ENCODE measurements at regions not wholly inside any gene's neighbourhood (a gene's known extent, or its start where the extent isn't known, plus 50 kb on each side); places are given as distances from the start of the nearest gene placed in this dataset.
"Not testable (repeated sequence)": the region's sequence is repeated elsewhere in the genome, so short reads cannot be mapped to it uniquely, and the experiment has no call there.

DNA sequence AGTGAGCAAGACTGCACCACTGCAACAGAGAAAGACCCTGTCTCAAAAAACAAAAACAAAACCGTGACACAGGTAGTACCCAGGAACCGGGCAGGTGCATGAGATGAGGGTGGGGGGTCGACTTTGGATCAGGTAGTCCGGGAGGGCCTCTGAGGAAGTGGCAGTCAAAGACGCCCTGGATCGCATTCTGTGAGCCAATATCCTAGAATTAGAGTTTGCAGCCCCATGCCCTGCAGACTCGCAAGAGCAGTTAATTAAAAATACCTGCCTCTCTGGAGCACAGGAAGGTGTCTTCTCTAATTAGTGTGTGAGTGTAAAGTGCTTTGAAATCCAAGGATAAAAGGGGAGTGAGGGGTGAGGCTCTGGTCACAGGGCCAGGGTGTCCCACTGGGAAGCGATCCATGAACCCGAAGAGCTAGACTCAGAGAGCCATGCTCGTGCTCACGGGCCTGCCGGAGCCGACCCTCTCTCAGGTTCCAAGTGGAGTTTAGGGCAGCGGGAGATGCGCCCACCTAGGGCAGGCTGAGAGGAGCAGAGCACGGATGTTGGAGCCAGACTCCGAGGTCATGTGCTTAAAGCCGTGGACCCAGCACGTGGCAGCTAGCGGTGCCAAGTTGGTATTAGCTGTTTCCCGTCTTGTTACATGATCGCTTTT is 74.7 kb upstream of the PTPN1 start:
- no peak for DNase-seq

DNA sequence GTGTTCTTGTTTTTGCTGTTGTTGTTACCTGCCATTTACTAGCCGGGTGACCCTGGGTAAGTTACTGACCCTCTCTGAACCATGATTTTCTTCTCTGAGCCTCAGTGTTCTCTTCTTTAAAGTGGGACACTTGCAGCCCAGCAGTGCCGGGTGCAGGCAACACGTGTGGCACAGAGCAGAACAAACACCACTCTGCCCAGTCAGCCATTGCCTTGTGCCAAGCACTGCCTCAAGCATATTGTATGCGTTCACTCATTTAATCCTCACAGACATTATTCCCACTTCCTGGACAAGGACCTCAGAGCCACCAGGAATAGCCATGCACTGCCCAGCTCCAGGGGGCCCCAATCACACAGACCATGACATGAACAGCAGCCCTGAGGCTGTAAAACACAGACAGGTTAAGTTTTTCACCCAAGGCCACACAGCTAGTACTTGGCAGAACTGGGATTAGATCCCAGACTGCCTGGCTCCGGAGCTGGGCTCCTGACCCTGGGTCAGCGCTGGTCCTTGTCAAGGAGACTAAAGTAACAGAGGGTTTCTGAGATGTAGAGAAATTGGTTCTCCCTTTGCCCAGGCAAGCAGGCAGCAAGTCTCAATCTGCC is 74.0 kb upstream of the PTPN1 start:
- DNase-seq = no peak

DNA sequence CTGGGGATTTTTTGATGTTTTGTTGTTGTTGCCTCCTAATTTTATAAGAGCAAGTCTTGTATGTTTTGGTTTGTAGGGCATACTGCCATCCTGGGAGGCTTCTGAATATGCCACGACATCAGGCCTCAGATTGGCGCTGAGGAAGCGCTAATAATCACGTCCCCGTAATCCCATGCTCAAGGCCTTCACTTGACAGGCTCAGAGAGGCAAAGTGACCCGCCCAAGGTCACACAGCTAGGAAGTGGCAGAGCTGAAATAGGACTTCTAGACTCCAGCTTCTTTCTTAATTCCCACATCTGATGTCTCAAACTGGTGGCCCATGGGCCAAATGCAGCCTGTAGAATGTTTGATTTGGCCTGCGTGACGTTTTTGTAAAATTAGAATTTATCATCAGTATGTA is 73.5 kb upstream of the PTPN1 start:
- DNase-seq = no peak

DNA sequence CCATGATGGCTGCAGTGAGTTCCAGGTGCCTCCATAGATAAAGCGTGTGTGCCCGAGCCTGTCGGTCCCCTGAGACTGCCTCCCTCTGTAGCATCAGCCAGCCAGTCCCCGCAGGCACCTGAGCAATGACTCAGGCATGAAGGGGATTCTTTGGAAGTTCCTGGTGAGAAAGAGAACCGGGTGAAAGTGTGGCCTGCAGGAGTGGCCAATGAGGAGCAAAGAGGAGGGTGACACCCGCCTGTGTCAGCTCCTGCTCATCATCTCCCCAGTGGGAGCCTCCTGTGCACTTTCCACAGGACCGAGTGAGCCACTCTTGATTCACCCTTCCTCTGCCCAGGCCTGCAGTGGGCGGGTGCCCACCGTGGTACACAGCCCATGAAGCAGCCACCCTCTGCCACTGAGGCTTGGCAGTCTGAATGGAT is 71.2 kb upstream of the PTPN1 start:
- DNase-seq = peak; percentile 8

DNA sequence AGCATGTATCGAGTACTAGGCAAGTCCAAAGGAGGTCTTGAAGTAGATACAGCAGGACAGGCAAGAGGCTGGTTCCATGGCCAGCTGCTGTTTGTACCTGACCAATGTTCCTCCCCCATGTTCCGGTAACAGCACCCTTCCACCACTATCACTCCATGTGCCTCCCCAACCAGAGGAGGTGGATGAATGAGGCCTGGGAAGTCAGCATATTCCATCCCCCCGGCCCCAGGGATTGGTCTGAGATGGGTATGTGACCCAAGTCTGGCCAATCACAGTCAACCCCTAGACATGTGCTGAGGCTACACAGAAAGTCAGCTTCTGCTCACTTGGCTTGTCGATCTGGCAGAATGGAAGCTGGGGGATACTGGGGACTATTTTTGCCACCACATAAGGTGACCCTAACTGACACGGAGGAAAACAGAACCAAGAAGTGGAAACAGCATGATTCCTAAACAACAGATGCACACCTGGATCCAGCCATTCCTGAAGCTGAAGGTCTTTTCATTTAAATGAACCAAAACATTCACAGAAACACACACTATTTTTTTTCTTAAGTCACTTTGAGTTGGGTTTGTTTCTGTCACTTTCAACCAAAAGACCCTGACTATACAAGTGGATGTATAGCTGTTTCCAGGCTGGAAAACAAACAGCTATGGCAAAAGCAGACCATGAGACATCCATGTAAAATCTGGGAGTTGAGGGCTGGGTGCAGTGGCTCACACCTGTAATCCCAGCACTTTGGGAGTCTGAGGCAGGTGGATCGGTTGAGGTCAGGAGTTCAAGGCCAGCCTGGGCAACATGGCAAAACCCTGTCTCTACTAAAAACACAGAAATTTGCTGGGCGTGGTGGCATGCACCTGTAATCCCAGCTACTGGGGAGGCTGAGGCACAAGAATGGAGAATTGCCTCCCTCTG is 70.4 kb upstream of the PTPN1 start:
- DNase-seq = no peak

DNA sequence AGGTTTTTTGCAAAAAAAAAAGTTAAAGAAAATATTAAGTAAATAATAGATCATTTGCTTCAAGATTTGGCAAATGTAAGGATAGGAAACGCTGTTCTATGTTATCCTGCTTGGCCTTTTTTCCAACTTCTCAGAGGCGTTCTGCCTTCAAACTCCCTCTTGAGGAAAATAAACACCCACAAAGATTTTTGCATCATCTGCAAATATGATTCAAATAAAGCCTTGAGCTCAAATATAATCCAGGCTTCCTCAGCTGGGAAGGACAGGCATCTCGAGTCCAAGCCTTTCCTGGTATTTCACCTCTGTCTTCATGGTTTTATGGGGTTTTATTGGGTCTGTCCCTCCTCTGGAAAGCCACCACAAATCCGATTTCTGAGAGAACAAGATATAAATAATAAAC is 67.7 kb upstream of the PTPN1 start:
- DNase-seq = no peak

DNA sequence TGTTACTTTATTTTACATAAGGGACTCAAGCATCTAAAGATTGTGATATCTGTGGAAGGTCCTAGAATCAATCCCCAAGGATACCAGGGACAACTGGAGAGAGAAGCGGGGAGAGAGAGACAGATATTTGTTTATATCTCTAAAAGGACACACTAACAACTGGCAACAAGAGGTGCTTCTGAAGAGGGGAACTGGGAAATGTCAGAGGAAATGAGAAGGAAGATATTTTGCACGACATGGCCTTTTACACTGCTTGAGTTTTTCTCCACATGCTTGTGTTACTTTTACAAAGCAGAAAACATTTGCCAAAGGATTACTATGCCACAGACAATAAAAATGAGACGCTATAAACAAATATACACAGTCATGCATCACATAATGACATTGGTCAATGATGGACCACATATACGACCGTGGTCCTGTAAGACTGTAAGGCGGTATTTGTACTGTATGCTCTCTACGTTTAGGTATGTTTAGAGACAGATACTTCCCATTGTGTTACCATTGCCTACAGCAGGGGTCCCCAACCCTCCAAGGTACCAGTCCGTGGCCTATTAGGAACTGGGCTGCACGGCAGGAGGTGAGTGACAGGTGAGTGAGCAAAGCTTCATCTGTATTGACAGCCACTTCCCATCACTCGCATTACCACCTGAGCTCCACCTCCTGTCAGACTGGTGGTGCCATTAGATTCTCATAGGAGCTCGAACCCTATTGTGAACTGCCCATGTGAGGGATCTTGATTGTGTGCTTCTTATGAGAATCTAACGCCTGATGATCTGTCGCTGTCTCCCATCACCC is 64.6 kb upstream of the PTPN1 start:
- no peak for DNase-seq

DNA sequence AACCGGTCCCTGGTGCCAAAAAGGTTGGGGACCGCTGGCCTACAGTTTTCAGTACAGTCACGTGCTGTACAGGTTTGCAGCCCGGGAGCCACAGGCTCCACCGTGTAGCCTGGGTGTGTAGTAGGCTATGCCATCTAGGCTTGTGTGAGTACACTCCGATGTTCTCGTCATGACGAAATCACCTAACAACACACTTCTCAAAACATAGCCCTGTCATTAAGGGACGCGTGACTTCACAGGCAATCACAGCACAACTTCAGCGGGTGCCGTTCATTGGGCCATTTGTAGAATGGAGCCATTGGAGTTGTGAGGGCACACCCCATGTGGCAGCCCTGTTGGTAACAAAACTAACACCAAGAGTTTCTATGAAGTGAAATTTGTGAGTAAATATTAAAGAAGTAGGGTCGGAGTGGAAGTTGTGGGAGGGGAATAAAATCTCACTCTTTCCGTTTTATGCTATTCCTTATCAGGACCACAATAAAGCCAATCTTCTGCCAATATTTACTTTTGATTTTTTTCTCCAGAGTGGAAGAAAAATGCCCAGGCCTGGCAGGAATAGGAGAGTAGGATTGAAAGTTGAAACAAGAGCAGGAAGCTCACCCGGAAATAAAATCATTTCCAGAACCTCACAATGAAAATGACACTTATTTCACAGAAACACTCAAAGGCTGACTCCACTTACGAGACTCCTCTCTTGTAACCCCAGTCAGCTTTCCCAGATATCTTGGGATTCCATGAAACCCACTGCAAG is 63.7 kb upstream of the PTPN1 start:
- no peak for DNase-seq

DNA sequence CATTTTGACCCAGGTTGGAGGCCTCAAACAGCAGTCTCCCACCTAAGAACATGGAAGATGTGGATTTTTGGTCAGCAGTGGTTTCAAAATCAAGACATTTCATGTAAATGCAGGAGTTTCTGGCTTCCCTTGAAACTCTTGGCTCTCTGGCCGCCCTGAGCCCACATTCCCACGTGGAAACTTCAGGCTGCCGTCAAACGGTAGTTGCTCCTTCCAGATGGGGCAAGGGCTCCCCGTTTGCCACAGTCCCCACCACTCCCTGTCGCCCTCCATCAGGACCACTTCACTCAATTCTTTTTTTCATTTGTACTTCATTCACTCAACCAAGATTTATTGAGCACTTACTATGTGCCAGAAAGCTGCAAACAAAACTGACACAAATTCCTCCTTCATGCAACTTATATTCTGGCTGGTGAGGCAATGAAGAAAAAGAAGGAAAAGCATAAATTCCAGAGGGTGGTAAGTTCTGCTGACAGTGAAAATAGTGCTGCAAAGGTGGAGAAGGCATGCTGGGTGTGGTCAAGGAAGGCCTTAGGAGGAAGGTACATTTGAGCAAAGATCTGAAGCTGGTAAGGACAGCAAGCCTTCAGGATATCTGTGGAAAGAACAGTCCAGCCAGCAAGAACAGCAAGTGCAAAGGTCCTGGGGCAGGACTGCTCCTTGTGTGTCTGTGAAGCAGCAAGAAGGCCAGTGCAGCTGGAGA is 62.9 kb upstream of the PTPN1 start:
- DNase-seq = no peak

DNA sequence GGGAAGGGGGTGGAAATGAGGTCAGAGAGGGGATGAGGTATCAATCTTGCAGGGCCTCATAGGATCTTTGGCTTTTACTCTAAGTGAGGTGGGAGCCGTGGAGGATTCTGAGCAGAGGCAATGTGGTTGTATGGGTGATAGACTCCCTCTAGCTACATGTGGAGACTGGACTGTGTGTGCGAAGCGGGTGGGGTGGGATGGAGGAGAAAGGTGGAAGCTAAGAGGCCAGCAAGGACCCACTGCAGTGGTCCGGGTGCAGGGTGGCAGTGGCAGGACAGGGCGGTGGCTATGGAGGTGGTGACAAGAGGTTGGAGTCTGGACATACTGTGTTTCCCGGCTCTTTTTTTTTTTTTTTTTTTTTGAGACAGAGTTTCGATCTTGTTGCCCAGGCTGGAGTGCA is 62.4 kb upstream of the PTPN1 start:
- DNase-seq = no peak

DNA sequence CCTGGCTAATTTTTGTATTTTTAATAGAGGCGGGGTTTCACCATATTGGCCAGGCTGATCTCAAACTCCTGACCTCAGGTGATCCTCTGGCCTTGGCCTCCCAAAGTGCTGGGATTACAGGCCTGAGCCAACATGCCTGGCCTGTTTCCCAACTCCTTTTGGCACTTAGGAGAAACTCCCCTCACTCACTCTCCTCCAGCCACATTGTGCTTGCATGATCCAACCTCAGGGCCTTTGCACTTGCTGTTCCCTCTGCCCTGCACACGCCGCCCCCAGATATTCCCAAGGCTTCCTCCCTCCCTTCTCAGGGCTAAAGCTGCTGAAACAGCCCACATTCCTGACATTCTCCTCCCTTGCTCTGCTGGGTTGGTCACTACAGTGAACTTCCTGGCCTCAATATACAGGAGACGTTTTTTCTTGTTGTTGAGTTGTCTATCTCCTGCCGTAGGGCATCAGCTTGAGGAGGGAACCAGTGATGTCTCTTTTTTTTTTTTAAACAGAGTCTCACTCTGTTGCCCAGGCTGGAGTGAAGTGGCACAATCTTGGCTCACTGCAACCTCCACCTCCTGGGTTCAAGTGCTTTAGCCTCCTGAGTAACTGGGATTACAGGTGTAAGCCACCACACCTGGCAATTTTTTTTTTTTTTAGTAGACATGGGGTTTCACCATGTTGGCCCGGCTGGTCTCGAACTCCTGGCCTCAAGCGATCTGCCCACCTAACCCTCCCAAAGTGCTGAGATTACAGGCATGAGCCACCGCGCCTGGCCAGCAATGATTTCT is 61.4 kb upstream of the PTPN1 start:
- DNase-seq = not testable (repeated sequence)

DNA sequence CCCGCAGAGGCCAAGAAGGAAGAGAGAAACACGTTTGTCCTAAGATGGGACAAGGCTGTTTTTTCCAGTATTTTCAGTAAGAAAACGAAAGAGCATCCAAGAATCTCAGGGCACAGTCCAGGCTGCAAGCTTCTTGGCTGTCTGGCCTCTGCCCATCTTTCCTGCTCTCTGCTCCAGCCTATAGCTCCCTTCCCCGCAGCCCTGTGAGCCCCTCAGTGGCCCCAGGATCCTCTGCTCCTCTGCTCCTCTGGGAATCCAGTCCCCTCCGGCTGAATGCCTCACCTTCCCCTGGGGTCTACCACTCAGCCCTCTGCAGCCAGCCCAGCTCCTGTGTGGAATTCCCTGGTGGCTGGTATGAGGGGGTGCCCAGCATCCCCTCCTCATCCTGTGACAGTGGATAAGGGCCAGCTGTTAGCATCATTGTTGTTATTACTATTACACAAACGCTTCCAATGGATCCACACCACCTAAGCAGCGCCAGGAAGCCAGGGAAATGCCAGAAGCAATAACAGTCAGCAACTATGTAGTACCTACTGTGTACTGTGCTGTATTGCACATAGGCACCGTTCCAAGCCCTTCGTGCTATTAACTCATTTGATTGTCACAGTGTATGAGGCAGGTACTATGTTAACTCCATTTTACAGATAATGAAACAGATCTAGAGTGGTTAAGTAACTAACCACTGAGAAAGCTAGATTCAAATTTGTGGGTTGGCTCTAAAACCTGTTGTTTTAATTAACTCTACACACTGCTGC is 60.3 kb upstream of the PTPN1 start:
- no peak for DNase-seq

DNA sequence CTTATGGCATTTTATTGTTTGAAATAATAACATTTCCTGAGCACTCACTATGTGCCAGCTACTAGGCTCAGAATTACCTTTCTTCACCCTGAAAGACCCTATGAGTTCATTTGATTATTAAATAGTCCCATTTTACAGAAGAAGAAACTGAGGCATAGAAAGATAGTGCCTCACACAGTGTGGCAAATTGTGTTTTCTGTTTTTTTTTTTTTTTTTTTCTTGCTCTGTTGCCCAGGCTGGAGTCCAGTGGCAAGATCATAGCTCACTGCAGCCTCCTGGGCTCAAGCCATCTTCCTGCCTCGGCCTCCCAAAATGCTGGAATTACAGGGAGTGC is 59.7 kb upstream of the PTPN1 start:
- no peak for DNase-seq

DNA sequence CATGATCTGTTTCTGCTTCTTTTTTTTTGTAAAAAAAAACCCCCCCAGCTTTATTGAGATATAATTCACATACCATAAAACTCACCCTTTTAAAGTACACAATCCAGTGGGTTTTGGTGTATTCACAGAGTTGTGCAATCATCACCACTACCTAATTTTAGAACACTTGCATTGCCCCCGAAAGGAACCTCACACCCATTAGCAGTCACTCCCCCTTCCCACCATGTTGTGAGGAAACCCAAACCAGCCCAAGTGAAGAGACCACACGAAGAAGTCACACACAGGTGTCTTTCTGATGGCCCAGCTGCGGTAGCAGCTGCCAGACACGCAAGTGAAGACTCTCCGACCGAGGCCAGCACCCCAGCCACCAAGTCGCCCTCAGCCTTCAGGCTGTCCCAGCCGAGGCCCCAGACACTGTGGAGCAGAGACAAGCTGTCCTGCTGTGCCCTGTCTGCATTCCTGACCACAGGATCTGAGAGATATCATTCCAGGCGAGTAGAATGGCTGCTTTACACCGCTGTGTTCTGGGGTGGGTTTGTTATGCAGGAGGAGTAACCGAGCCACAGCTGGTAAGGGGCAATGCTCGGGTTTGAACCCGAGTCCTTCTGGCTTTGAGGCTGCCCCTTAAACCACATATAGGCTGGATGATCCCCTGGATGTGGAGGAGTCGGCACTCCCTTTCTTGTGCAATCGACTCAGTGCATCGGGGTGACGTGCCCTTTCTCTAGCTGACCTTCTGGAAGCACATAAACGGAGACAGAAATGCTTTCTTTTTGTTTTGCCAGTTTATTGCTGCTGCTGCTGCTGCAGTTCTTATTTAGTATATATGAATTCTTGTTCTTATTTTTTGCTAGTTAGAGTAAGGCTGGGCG is 59.1 kb upstream of the PTPN1 start:
- no peak for DNase-seq

DNA sequence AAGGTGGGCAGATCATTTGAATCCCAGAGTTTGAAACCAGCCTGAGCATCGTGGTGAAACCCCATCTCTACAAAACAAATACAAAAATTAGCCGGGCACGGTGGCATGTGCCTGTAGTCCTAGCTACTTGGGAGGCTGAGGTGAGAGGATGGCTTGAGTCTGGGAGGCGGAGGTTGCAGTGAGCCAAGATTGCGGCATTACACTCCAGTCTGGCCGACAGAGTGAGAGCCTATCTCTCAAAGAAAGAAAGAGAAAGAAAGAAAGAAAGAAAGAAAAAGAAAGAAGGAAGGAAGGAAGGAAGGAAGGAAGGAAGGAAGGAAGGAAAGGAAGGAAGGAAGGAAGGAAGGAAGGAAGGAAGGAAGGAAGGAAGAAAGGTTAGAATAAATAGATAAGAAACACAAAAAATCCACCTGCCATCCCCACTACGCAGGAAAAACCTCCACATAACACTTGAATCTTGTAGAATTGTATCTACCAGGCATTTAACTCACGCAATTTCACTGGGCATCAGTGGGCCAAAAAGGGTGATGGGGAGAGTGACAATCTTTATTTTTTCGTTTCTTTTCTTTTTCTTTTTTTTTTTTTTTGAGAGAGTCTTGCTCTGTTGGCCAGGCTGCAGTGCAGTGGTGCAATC is 58.3 kb upstream of the PTPN1 start:
- not testable (repeated sequence) for DNase-seq

DNA sequence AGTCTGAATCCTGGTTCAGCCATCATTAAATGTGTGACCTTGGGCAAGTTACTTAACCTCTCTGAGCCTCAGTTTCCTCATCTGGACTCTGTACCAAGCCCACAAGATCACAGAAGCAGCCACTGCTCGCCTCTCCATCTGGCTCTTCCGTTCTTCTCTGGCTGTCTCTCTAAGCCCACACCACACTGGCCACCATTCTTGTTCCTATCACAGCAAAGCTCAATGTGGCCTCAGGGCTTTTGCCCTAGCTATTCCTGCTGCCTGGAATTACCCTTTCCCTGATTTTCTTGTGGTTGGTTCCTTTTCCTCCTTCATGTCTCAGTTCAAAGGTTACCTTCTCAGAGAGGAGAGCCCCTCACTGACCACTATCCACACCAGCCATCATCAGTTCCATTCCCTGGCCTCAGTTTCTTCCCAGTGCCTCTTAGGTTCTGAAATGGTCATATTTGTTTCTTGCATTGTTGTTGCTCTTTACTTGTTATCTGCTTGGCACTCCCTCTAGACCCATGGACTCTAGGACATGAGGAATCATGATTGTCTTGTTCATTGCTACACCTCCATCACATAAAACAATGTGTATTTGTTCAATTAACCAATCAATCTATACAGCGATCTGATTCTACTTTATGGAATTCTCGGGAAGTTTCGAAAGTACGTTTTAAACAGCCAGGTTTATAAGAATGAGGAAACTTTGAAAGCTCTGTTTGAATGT is 56.5 kb upstream of the PTPN1 start:
- DNase-seq = no peak

DNA sequence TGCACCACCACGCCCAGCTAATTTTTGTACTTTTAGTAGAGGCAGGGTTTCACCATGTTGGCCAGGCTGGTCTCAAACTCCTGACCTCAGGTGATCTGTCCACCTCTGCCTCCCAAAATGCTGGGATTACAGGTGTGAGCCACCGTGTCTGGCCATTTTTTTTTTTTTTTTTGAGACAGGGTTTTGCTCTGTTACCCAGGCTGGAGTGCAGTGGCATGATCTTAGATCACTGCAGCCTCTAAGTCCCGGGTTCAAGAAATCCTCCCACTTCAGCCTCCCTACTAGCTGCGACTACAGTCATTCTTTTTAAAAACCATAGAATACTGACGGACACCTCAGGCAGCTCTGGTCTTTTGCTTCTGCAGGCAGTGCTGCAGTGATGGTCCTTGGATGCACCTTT is 54.9 kb upstream of the PTPN1 start:
- DNase-seq = not testable (repeated sequence)

Measured in activated naive CD4-positive, alpha-beta T cell treated with Interleukin-2 at 50 U/mL for 16 hours (primary cell).